Brain microvascular endothelial cell (primary cell): ENCODE measurements at regions not wholly inside any gene's neighbourhood (a gene's known extent, or its start where the extent isn't known, plus 50 kb on each side); places are given as distances from the start of the nearest gene placed in this dataset.

Experiments
- DNase-seq: peaks from one replicate; pipeline ENCODE4 v3.0.0-alpha.2; 2020
- H3K27ac ChIP-seq: fragments of 250-450 bp; sonication (Bioruptor Pico); 2 replicates; pipeline ENCODE4 v1.5.1; 2020; ENCODE audit warnings: mild to moderate bottlenecking, moderate library complexity
- H3K27me3 ChIP-seq: fragments of 250-450 bp; sonication (Bioruptor Pico); replicated peaks from 2 replicates; pipeline ENCODE4 v1.5.1; 2020; ENCODE audit warnings: mild to moderate bottlenecking
- H3K36me3 ChIP-seq: fragments of 250-450 bp; sonication (Bioruptor Pico); replicated peaks from 2 replicates; pipeline ENCODE4 v1.5.1; 2020; ENCODE audit warnings: mild to moderate bottlenecking
- H3K4me3 ChIP-seq: 2 replicates; pipeline ENCODE4 v1.5.1; 2011; ENCODE audit warnings: low read depth, mild to moderate bottlenecking, control low read depth, low read length, moderate library complexity
- in situ Hi-C: cut with HindIII; loops from 2 replicates; pipeline ENCODE4 v1.10.0; 2017; ENCODE audit warnings: low sequenced_read_pairs, low pct_ligation_motif_present
- TF ChIP-seq, protein P1 (sequence below): IDR thresholded peaks from 2 replicates; pipeline ENCODE4 v1.5.1; 2011; ENCODE audit warnings: low read depth, mild to moderate bottlenecking, moderate library complexity, low read length, control low read depth, inconsistent platforms; ENCODE audit errors: missing control alignments

DNA sequence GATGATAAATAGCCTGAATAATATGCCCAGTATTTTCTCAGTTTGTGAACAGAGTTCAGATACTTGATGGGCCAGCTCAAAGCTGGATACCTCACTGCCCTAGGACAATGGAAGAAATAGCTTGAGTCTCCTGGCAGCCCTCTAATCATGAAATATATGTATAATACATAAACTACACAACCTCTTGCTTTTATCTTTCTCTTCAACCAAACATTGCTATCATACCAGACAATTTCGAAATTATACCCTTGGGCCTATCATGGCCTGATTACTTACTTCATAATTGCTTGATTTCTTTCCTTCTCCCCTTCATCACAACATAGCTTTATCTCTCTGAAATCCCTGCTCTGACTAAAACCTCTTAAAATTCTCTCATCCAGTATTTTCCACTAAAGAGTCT is 1144.9 kb upstream of the C9orf72 start:
- no peaks in the 10 kb centered on the region for H3K27me3 ChIP-seq
- H3K27ac ChIP-seq = no peak overlapping the region
- H3K4me3 ChIP-seq = no peak overlapping the region
- H3K36me3 ChIP-seq = no peaks in the 10 kb centered on the region
- TF ChIP-seq, protein P1, sequence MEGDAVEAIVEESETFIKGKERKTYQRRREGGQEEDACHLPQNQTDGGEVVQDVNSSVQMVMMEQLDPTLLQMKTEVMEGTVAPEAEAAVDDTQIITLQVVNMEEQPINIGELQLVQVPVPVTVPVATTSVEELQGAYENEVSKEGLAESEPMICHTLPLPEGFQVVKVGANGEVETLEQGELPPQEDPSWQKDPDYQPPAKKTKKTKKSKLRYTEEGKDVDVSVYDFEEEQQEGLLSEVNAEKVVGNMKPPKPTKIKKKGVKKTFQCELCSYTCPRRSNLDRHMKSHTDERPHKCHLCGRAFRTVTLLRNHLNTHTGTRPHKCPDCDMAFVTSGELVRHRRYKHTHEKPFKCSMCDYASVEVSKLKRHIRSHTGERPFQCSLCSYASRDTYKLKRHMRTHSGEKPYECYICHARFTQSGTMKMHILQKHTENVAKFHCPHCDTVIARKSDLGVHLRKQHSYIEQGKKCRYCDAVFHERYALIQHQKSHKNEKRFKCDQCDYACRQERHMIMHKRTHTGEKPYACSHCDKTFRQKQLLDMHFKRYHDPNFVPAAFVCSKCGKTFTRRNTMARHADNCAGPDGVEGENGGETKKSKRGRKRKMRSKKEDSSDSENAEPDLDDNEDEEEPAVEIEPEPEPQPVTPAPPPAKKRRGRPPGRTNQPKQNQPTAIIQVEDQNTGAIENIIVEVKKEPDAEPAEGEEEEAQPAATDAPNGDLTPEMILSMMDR = no peak
- DNase-seq = no peak
- in situ Hi-C loops = no loop called here

DNA sequence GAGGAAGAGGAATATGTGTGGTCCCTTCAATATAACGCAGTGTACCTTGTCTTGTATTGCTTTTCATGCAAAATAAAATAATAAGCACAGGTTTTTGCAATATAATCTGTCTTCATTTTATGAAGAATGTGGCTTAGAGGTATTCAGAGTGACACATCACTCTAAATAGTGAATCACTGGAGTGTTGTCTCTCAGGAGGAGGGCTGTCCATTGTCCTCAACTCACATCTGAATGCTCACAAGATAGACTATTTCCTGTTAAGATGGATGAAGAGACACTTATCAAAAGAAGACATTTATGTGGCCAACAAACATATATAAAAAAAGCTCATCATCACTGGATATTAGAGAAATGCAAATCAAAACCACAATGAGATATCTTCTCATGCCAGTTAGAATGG is 1147.5 kb upstream of the C9orf72 start:
- in situ Hi-C loops = no loop called here
- TF ChIP-seq, protein P1 = no peak
- Histone ChIP-seq H3K36me3 (no peaks in the 10 kb centered on the region), H3K4me3 (no peak overlapping the region), H3K27ac (no peak overlapping the region), H3K27me3 (no peaks in the 10 kb centered on the region)
- DNase-seq = no peak

DNA sequence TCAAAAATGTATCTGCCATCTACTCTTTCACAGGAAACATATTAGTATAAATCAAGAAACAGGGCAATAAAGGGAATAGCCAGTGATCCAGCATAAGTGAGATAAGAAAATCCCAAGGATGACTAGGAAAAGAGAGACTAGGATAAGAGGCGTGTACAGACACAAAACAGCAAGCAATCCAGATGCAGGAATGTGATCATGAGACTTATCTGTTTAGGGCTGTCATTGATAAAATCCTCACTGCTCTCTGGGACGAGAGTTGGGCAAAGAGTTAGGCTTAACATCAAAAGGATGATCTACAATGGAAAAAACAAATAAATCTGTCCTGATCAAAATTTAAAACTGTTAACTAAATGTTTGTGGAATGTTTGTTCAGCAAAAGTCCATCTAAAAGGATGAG is 1156.8 kb upstream of the C9orf72 start:
- Histone ChIP-seq H3K27ac (no peak overlapping the region), H3K36me3 (no peaks in the 10 kb centered on the region), H3K27me3 (no peaks in the 10 kb centered on the region), H3K4me3 (no peak overlapping the region)
- in situ Hi-C loops = no loop called here
- DNase-seq = no peak
- TF ChIP-seq, protein P1 = no peak

DNA sequence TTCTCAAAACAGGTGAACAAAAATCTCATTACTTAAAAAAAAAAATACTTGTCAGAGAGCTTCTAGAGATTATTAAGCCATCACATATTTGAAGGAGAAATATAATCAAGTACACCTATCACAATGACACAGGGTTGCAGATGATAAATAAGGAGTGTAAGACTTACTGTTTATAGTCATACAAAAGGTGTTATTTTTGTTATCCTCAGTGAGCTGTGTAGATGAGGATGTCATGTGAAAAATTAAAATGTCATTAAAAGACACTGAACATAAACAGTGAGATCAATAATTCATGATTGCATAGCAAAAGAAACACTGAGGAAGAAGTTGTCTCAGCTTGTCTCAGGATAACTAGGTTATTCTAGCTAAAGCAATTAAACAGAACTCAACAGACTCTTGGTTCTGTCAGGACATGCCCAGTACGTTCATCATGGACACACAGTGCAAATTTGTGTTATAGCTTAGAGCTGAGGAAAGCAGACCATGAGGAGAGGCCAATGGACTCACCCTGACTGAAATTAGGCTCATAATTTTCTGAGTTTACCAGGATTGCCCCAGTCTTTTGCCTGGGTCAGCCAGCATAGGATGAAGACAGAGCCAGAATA is 1162.6 kb upstream of the C9orf72 start:
- DNase-seq = no peak
- TF ChIP-seq, protein P1 = no peak
- no peaks in the 10 kb centered on the region for H3K36me3 ChIP-seq
- in situ Hi-C loops = no loop called here
- no peaks in the 10 kb centered on the region for H3K27me3 ChIP-seq
- no peak overlapping the region for H3K27ac ChIP-seq
- no peak overlapping the region for H3K4me3 ChIP-seq

DNA sequence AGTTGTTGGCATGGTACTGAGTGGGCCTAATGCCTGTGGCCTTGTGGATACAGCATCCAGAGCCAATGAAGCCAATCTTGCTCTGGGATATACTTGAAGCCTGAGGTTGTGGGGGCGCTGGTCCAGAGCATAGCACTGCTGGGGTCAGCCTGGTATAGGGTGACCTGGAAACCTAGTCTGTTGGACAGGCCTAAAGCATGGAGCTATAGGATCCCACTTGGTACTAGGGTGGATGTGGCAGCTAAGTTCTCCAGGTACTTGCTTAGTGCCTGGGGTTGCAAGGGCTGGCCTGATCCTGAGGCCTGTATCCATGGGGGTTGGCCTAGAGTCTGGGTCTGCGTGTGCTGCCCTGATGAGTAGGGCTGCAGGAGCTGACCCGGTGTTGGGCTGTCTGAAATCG is 1168.2 kb upstream of the C9orf72 start:
- no peak overlapping the region for H3K27ac ChIP-seq
- H3K4me3 ChIP-seq = no peak overlapping the region
- TF ChIP-seq, protein P1 = no peak
- DNase-seq = no peak
- H3K36me3 ChIP-seq = no peaks in the 10 kb centered on the region
- in situ Hi-C loops = no loop called here
- H3K27me3 ChIP-seq = no peaks in the 10 kb centered on the region

DNA sequence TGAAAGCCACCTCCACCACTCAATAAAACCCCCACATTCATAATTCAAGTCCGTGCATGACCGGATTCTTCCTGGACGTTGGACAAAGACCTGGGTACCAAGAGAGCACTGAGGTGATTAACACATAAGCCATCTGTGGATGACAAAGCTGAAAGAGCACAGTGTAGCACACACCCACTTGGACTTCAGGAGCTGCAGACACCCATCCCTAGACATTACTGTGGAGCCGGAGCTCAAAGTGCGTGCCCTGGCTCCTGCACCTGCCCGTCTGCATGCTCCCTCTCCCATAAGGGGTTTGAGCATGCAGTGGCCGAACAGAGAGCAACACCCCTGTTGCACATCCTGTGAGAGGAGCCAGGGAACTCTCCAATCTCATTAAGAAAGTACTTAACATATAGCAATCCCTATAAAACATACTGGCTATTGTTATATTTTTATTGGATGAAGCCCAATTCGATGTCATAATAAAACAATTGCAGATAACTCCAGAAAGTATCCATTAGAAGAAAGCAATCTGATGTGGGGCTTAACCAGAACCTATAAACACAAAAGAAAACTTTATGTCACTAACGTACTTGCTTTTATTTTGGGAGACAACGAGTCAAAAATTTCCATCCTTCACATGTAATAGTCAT is 1174.2 kb upstream of the C9orf72 start:
- Histone ChIP-seq H3K36me3 (no peaks in the 10 kb centered on the region), H3K27me3 (no peaks in the 10 kb centered on the region), H3K4me3 (no peak overlapping the region), H3K27ac (no peak overlapping the region)
- TF ChIP-seq, protein P1 = no peak
- in situ Hi-C loops = no loop called here
- no peak for DNase-seq
